Right lobe of liver (tissue), 4 donors: ENCODE measurements at regions not wholly inside any gene's neighbourhood (a gene's known extent, or its start where the extent isn't known, plus 50 kb on each side); places are given as distances from the start of the nearest gene placed in this dataset.

Experiments used
- CTCF ChIP-seq, 4 donors: fragments of 200-600 bp in 3 of 4; fragments of 450-650 bp in 1 of 4; IDR thresholded peaks; one replicate each; pipeline versions ENCODE4 v1.5.1 to v1.8.0; 2016 to 2022; ENCODE audit warnings: antibody characterized with exemption in 4 of 4, mild to moderate bottlenecking in 2 of 4
- POLR2A ChIP-seq: fragments of 450-650 bp; IDR thresholded peaks from one replicate; pipeline ENCODE4 v1.6.1; 2017; ENCODE audit warnings: antibody characterized with exemption, mild to moderate bottlenecking
- donor health status: DM: no; HTN: no; CAD: no.
- donor health status: DM: no; HTN: no; CAD: no.
- donor health status: DM: no; HTN: yes; CAD: no.

GRCh38 chr16:6728381-6728780 is 604.3 kb upstream of the RBFOX1 start:
- TF ChIP-seq CTCF (IDR thresholded peaks at IDR 0.05) (no peak), POLR2A (no peak)
